GM19452 (cell line): ENCODE measurements at regions not wholly inside any gene's neighbourhood (a gene's known extent, or its start where the extent isn't known, plus 50 kb on each side); places are given as distances from the start of the nearest gene placed in this dataset.

ENCODE experiments used
- ATAC-seq: cut with Tn5 transposase; IDR thresholded peaks from one replicate; pipeline ENCODE4 v1.9.1; 2021; ENCODE audit not compliant: unreplicated experiment

GRCh38 chr13:83350569-83350968 is 531.7 kb downstream of the SLITRK1 start:
- ATAC-seq, result no peak

- no peak for ATAC-seq
Observed at GRCh38 chr13:83344518-83344917, 537.8 kb downstream of the SLITRK1 start.

GRCh38 chr13:83340170-83340569 is 542.1 kb downstream of the SLITRK1 start:
- no peak for ATAC-seq

GRCh38 chr13:83333614-83334388 is 548.5 kb downstream of the SLITRK1 start:
- no peak for ATAC-seq

GRCh38 chr13:83332751-83333150 is 549.5 kb downstream of the SLITRK1 start:
- ATAC-seq, result no peak

GRCh38 chr13:83327091-83327490 is 555.2 kb downstream of the SLITRK1 start:
- ATAC-seq, result no peak

- no peak for ATAC-seq
Observed at GRCh38 chr13:83325125-83325853, 557.0 kb downstream of the SLITRK1 start.

GRCh38 chr13:83311886-83312577 is 570.2 kb downstream of the SLITRK1 start:
- no peak for ATAC-seq

- no peak for ATAC-seq
Observed at GRCh38 chr13:83298617-83299016, 583.7 kb downstream of the SLITRK1 start.

GRCh38 chr13:83297586-83298290 is 584.5 kb downstream of the SLITRK1 start:
- ATAC-seq, result no peak

GRCh38 chr13:83295686-83296085 is 586.6 kb downstream of the SLITRK1 start:
- no peak for ATAC-seq

GRCh38 chr13:83286737-83287136 is 595.5 kb downstream of the SLITRK1 start:
- ATAC-seq, result no peak

GRCh38 chr13:83281654-83282053 is 600.6 kb downstream of the SLITRK1 start:
- no peak for ATAC-seq

- ATAC-seq, result no peak
Observed at GRCh38 chr13:83274679-83275078, 607.6 kb downstream of the SLITRK1 start.

- no peak for ATAC-seq
Observed at GRCh38 chr13:83272652-83273240, 609.5 kb downstream of the SLITRK1 start.

- ATAC-seq, result no peak
Observed at GRCh38 chr13:83272076-83272475, 610.2 kb downstream of the SLITRK1 start.

- ATAC-seq, result no peak
Observed at GRCh38 chr13:83265279-83265678, 617.0 kb downstream of the SLITRK1 start.

GRCh38 chr13:83248751-83249150 is 633.5 kb downstream of the SLITRK1 start:
- ATAC-seq, result no peak

GRCh38 chr13:83232626-83233025 is 649.6 kb downstream of the SLITRK1 start:
- ATAC-seq, result no peak

GRCh38 chr13:83229574-83230305 is 652.5 kb downstream of the SLITRK1 start:
- no peak for ATAC-seq
